ENCODE measurements at regions not wholly inside any gene's neighbourhood (a gene's known extent, or its start where the extent isn't known, plus 50 kb on each side); places are given as distances from the start of the nearest gene placed in this dataset.

GRCh38 chr5:86890375-86890774, 272.6 kb downstream of the COX7C start:
- Histone ChIP-seq H3K4me1 (ENCODE audit: control insufficient read depth, insufficient read depth, low read length) (no peaks in the 10 kb centered on the region), H3K27ac (ENCODE audit: low read length) (no peak overlapping the region), H3K9me3 (ENCODE audit: control insufficient read depth, insufficient read depth, low read depth, low read length) (no peaks in the 10 kb centered on the region), H3K27me3 (ENCODE audit: control insufficient read depth, insufficient read depth, low read length) (no peaks in the 10 kb centered on the region), H3K36me3 (ENCODE audit: control insufficient read depth, insufficient read depth, low read length) (no peaks in the 10 kb centered on the region), H3K4me3 (ENCODE audit: low read depth in 2 of 2, low read length in 2 of 2) (no peak overlapping the region)
- POLR2A ChIA-PET: no interaction called here
- DNase-seq (ENCODE audit: low read depth, low spot score) (no peak), ATAC-seq (no peak)
- intact Hi-C loops (cut with micrococcal nuclease; ENCODE audit: unreplicated experiment): no loop called here
- in situ Hi-C loops (cut with HindIII; ENCODE audit: low pct_unique_long_range_greater_than_20kb, low sequenced_read_pairs): no loop called here
- CTCF ChIA-PET: no interaction called here
- no TSS peak for BruUV-seq (replicated peaks)
- TF ChIP-seq SIN3A (IDR thresholded peaks at IDR 0.05; ENCODE audit: borderline replicate concordance, insufficient read depth, low read depth, low read length) (no peak), REST (IDR thresholded peaks at IDR 0.05; ENCODE audit: insufficient read depth in 1 of 2, low read depth in 2 of 2, low read length in 1 of 2) (no peak), TCF7L2 (IDR thresholded peaks at IDR 0.05; ENCODE audit: low read depth, low read length) (no peak), CTCF (IDR thresholded peaks at IDR 0.05) (no peak), POLR2AphosphoS5 (IDR thresholded peaks at IDR 0.05; ENCODE audit: low read depth, low read length) (no peak)

- no TSS peak for BruUV-seq (replicated peaks)
- CTCF ChIA-PET: no interaction called here
- H3K27me3 ChIP-seq (ENCODE audit: control insufficient read depth, insufficient read depth, low read length): no peaks in the 10 kb centered on the region
- H3K27ac ChIP-seq (ENCODE audit: low read length): no peak overlapping the region
- ATAC-seq (no peak), DNase-seq (ENCODE audit: low read depth, low spot score) (no peak)
- no peak for TF ChIP-seq TCF7L2 (IDR thresholded peaks at IDR 0.05; ENCODE audit: low read depth, low read length)
- TF ChIP-seq CTCF (IDR thresholded peaks at IDR 0.05): no peak
- no peak for TF ChIP-seq POLR2AphosphoS5 (IDR thresholded peaks at IDR 0.05; ENCODE audit: low read depth, low read length)
- TF ChIP-seq REST (IDR thresholded peaks at IDR 0.05; ENCODE audit: insufficient read depth in 1 of 2, low read depth in 2 of 2, low read length in 1 of 2): no peak
- TF ChIP-seq SIN3A (IDR thresholded peaks at IDR 0.05; ENCODE audit: borderline replicate concordance, insufficient read depth, low read depth, low read length): no peak
- intact Hi-C loops (cut with micrococcal nuclease; ENCODE audit: unreplicated experiment) (no loop called here), in situ Hi-C loops (cut with HindIII; ENCODE audit: low pct_unique_long_range_greater_than_20kb, low sequenced_read_pairs) (no loop called here)
- no peaks in the 10 kb centered on the region for H3K36me3 ChIP-seq (ENCODE audit: control insufficient read depth, insufficient read depth, low read length)
- no peak overlapping the region for H3K4me3 ChIP-seq (ENCODE audit: low read depth in 2 of 2, low read length in 2 of 2)
- H3K9me3 ChIP-seq (ENCODE audit: control insufficient read depth, insufficient read depth, low read depth, low read length): peaks cover 7% of the 10 kb centered on the region; the same call in 1 of the 2 replicates
- POLR2A ChIA-PET: no interaction called here
- H3K4me1 ChIP-seq (ENCODE audit: control insufficient read depth, insufficient read depth, low read length): no peaks in the 10 kb centered on the region
Measured at GRCh38 chr5:86894056-86894455, 276.3 kb downstream of the COX7C start.
